Activated CD8-positive, alpha-beta memory T cell treated with anti-CD3 and anti-CD28 coated beads, Interleukin-2, amount 10 ng/mL, durations not matched to agents 7 days and 5 days (primary cell): ENCODE measurements at regions not wholly inside any gene's neighbourhood (a gene's known extent, or its start where the extent isn't known, plus 50 kb on each side); places are given as distances from the start of the nearest gene placed in this dataset.

Source experiments
- ATAC-seq: fragments of 150-1000 bp; cut with Tn5 transposase; one replicate; pipeline ENCODE4 v1.10.0; 2021; ENCODE audit warnings: moderate library complexity
- CTCF ChIA-PET: fragments of 350-600 bp; sonication (Branson Sonifier 250); formaldehyde crosslinking; loops from one replicate; lab custom pipeline; 2021; ENCODE audit warnings: antibody characterized with exemption; lab: Charles Lee
- DNase-seq: peaks from one replicate; pipeline ENCODE4 v3.0.0-alpha.2; 2020
- H3K27ac Mint-ChIP-seq: one replicate; pipeline ENCODE4 v1.8.0; 2021; ENCODE audit warnings: mild to moderate bottlenecking, mixed read lengths
- H3K27me3 Mint-ChIP-seq: one replicate; pipeline ENCODE4 v1.8.0; 2021; ENCODE audit warnings: mixed read lengths
- H3K36me3 Mint-ChIP-seq: one replicate; pipeline ENCODE4 v1.8.0; 2021; ENCODE audit warnings: mild to moderate bottlenecking, mixed read lengths
- H3K4me1 Mint-ChIP-seq: one replicate; pipeline ENCODE4 v1.8.0; 2021; ENCODE audit warnings: mixed read lengths
- H3K4me3 Mint-ChIP-seq: one replicate; pipeline ENCODE4 v1.8.0; 2021; ENCODE audit warnings: mild to moderate bottlenecking, moderate library complexity, mixed read lengths
- H3K9me3 Mint-ChIP-seq: one replicate; pipeline ENCODE4 v1.8.0; 2022; ENCODE audit warnings: low read depth, mixed read lengths

- H3K36me3 Mint-ChIP-seq: peaks cover 2% of the 10 kb centered on the region
- no peak overlapping the region for H3K27ac Mint-ChIP-seq
- CTCF ChIA-PET: interaction anchor here (0.6 kb wide), 1 partner anchor 217 kb away, joined by 3 read pairs; no protein-coding TSS in a partner anchor
- DNase-seq (no peak), ATAC-seq (no peak)
- no peaks in the 10 kb centered on the region for H3K27me3 Mint-ChIP-seq
- peaks cover 17% of the 10 kb centered on the region for H3K4me1 Mint-ChIP-seq
- no peak overlapping the region for H3K4me3 Mint-ChIP-seq
- peaks cover 2% of the 10 kb centered on the region for H3K9me3 Mint-ChIP-seq
These were observed 263.3 kb upstream of the CITED2 start for GRCh38 chr6:139637766-139638165.

- ATAC-seq (no peak), DNase-seq (no peak)
- CTCF ChIA-PET: interaction anchor here (0.8 kb wide), 1 partner anchor 519 kb away, joined by 4 read pairs; no protein-coding TSS in a partner anchor
- H3K9me3 Mint-ChIP-seq: peaks cover 2% of the 10 kb centered on the region
- no peak overlapping the region for H3K4me3 Mint-ChIP-seq
- H3K4me1 Mint-ChIP-seq: peaks cover 15% of the 10 kb centered on the region
- peaks cover 2% of the 10 kb centered on the region for H3K36me3 Mint-ChIP-seq
- H3K27ac Mint-ChIP-seq: no peak overlapping the region
- no peaks in the 10 kb centered on the region for H3K27me3 Mint-ChIP-seq
These were observed 261.9 kb upstream of the CITED2 start for GRCh38 chr6:139636391-139636790.

GRCh38 chr6:139635401-139636130 is 261.1 kb upstream of the CITED2 start:
- no peak for ATAC-seq

GRCh38 chr6:139632840-139633239 is 258.4 kb upstream of the CITED2 start:
- ATAC-seq (no peak), DNase-seq (no peak)
- H3K27me3 Mint-ChIP-seq: peaks cover 3% of the 10 kb centered on the region
- H3K27ac Mint-ChIP-seq: no peak overlapping the region
- no peak overlapping the region for H3K4me3 Mint-ChIP-seq
- no peaks in the 10 kb centered on the region for H3K4me1 Mint-ChIP-seq
- no peaks in the 10 kb centered on the region for H3K36me3 Mint-ChIP-seq
- H3K9me3 Mint-ChIP-seq: peaks cover 2% of the 10 kb centered on the region
- CTCF ChIA-PET: no interaction called here

More at GRCh38 chr6:139635401-139636130, 261.1 kb upstream of the CITED2 start:
- H3K27ac Mint-ChIP-seq: no peak overlapping the region
- H3K36me3 Mint-ChIP-seq: no peaks in the 10 kb centered on the region
- peaks cover 2% of the 10 kb centered on the region for H3K9me3 Mint-ChIP-seq
- CTCF ChIA-PET: no interaction called here
- H3K4me1 Mint-ChIP-seq: peaks cover 8% of the 10 kb centered on the region
- no peaks in the 10 kb centered on the region for H3K27me3 Mint-ChIP-seq
- no peak overlapping the region for H3K4me3 Mint-ChIP-seq
- DNase-seq: no peak

GRCh38 chr6:139628270-139628669 is 253.8 kb upstream of the CITED2 start:
- Mint-ChIP-seq H3K4me1 (peaks cover 8% of the 10 kb centered on the region), H3K27ac (no peak overlapping the region), H3K27me3 (peaks cover 3% of the 10 kb centered on the region), H3K4me3 (no peak overlapping the region), H3K36me3 (no peaks in the 10 kb centered on the region), H3K9me3 (no peaks in the 10 kb centered on the region)
- CTCF ChIA-PET: no interaction called here
- ATAC-seq (no peak), DNase-seq (no peak)

- ATAC-seq: no peak
- no peak for DNase-seq
- Mint-ChIP-seq H3K9me3 (no peaks in the 10 kb centered on the region), H3K4me3 (no peak overlapping the region), H3K36me3 (no peaks in the 10 kb centered on the region), H3K4me1 (peaks cover 8% of the 10 kb centered on the region), H3K27me3 (peaks cover 3% of the 10 kb centered on the region), H3K27ac (no peak overlapping the region)
- CTCF ChIA-PET: no interaction called here
These were observed 252.6 kb upstream of the CITED2 start for GRCh38 chr6:139627091-139627490.

GRCh38 chr6:139625998-139626975 is 251.8 kb upstream of the CITED2 start:
- H3K4me3 Mint-ChIP-seq: no peak overlapping the region
- peaks cover 8% of the 10 kb centered on the region for H3K4me1 Mint-ChIP-seq
- CTCF ChIA-PET: no interaction called here
- no peak for ATAC-seq
- DNase-seq: no peak
- H3K27me3 Mint-ChIP-seq: peaks cover 3% of the 10 kb centered on the region
- H3K9me3 Mint-ChIP-seq: no peaks in the 10 kb centered on the region
- H3K27ac Mint-ChIP-seq: no peak overlapping the region
- H3K36me3 Mint-ChIP-seq: no peaks in the 10 kb centered on the region

GRCh38 chr6:139625081-139625939 is 250.9 kb upstream of the CITED2 start:
- CTCF ChIA-PET: no interaction called here
- DNase-seq: no peak
- Mint-ChIP-seq H3K36me3 (peaks cover 1% of the 10 kb centered on the region), H3K4me3 (no peak overlapping the region), H3K27me3 (peaks cover 3% of the 10 kb centered on the region), H3K27ac (no peak overlapping the region), H3K9me3 (no peaks in the 10 kb centered on the region), H3K4me1 (peaks cover 8% of the 10 kb centered on the region)
- ATAC-seq: no peak

- Mint-ChIP-seq H3K4me1 (peaks cover 8% of the 10 kb centered on the region), H3K9me3 (no peaks in the 10 kb centered on the region), H3K36me3 (peaks cover 1% of the 10 kb centered on the region), H3K27me3 (peaks cover 3% of the 10 kb centered on the region), H3K27ac (no peak overlapping the region), H3K4me3 (no peak overlapping the region)
- CTCF ChIA-PET: no interaction called here
- DNase-seq (no peak), ATAC-seq (no peak)
These were observed 248.9 kb upstream of the CITED2 start for GRCh38 chr6:139623372-139623771.

- DNase-seq: no peak
- H3K36me3 Mint-ChIP-seq: peaks cover 4% of the 10 kb centered on the region
- H3K27me3 Mint-ChIP-seq: no peaks in the 10 kb centered on the region
- peaks cover 6% of the 10 kb centered on the region for H3K4me1 Mint-ChIP-seq
- CTCF ChIA-PET: no interaction called here
- no peak for ATAC-seq
- no peaks in the 10 kb centered on the region for H3K9me3 Mint-ChIP-seq
- no peak overlapping the region for H3K27ac Mint-ChIP-seq
- no peak overlapping the region for H3K4me3 Mint-ChIP-seq
These were observed 239.0 kb upstream of the CITED2 start for GRCh38 chr6:139613496-139613895.

GRCh38 chr6:139612135-139612465 is 237.7 kb upstream of the CITED2 start:
- CTCF ChIA-PET: no interaction called here
- no peaks in the 10 kb centered on the region for H3K9me3 Mint-ChIP-seq
- ATAC-seq: no peak

GRCh38 chr6:139611327-139612134 is 237.1 kb upstream of the CITED2 start:
- CTCF ChIA-PET: interaction anchor here (0.7 kb wide), 1 partner anchor 24 kb away, joined by 3 read pairs; no protein-coding TSS in a partner anchor
- no peak overlapping the region for H3K4me3 Mint-ChIP-seq

More at GRCh38 chr6:139612135-139612465, 237.7 kb upstream of the CITED2 start:
- Mint-ChIP-seq H3K4me3 (no peak overlapping the region), H3K27me3 (no peaks in the 10 kb centered on the region), H3K4me1 (no peaks in the 10 kb centered on the region), H3K27ac (no peak overlapping the region), H3K36me3 (peaks cover 3% of the 10 kb centered on the region)
- DNase-seq: no peak

More at GRCh38 chr6:139611327-139612134, 237.1 kb upstream of the CITED2 start:
- H3K4me1 Mint-ChIP-seq: no peaks in the 10 kb centered on the region
- DNase-seq (no peak), ATAC-seq (no peak)
- no peaks in the 10 kb centered on the region for H3K27me3 Mint-ChIP-seq
- H3K9me3 Mint-ChIP-seq: no peaks in the 10 kb centered on the region
- no peak overlapping the region for H3K27ac Mint-ChIP-seq
- peaks cover 3% of the 10 kb centered on the region for H3K36me3 Mint-ChIP-seq
